DMS114 treated with DMSO at 0.1 percent for 48 hours (cell line): ENCODE measurements at regions not wholly inside any gene's neighbourhood (a gene's known extent, or its start where the extent isn't known, plus 50 kb on each side); places are given as distances from the start of the nearest gene placed in this dataset.

Source experiments
- DNase-seq: peaks from one replicate; lab custom pipeline; 2025; ENCODE audit not compliant: unreplicated experiment; lab: John Stamatoyannopoulos, UW

DNA sequence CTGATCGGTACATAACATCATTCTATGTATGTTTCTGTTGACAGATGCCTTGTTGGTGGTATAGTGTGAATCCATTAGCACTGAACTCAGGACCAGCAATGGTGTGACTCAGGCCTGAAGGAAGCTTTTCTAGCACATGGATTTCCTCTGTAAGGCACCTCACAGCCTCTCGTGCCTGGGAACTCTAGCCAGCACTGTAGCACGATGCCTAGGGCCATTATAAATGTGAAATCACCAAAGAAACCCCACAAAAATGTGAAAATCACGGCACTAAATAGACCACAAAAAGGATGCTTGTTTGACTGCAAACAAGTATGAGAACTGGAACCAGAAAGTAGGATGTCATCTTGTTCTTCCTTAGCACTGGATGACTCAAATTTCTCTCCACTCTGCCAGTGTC, 63.7 kb upstream of the NKX2-2 start:
- no peak for DNase-seq

DNA sequence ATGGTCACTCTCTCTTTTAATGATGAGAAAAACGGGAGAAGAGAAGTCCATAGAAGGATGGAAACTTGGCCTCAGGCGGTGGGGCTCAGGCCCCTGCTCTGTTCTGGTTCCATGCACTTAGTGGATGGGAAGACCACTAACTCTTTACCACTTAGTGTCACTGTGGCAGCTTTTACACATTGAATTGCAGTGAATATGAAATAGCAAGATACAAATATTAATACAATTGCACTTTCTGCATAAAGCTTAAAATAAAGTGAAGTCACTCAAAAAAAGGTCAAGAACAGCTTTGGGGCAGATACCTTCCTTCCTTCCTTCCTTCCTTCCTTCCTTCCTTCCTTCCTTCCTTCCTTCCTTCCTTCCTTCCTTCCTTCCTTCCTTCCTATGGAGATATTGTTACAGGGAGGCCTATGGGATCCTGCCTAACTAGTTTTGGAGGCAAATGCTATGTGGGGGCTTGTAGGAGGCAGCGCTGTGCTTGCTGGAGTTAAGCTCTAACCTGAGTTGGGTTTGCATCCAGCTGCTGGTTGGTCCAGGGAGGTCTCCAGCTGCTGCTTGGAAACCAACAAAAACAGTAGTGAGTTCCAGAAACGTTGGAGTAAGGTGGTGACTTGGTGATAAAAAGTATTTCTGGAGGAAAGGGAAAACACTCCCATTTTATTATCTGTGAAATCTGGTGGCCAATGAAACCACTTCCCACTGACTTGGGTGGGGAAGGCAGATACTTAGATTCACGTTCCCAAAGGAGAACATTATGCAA, 62.3 kb upstream of the NKX2-2 start:
- no peak for DNase-seq

DNA sequence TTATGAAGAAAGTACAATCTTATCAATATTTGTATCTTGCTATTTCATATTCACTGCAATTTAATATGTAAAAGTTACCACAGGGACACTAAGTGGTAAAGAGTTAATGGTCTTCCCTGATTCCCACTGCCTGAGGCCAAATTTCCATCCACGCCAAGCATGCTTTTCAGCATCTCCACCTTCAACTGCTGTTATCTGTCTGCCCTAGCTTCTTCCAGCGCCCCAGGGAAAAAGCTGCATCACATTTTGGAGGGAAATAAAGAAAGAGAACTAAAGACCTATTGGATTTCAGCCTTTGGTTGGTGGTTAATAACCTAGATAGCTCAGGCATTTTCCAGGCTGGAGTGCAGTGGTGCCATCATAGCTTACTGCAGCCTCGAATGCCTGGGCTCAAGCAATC, 61.3 kb upstream of the NKX2-2 start:
- DNase-seq, result no peak

DNA sequence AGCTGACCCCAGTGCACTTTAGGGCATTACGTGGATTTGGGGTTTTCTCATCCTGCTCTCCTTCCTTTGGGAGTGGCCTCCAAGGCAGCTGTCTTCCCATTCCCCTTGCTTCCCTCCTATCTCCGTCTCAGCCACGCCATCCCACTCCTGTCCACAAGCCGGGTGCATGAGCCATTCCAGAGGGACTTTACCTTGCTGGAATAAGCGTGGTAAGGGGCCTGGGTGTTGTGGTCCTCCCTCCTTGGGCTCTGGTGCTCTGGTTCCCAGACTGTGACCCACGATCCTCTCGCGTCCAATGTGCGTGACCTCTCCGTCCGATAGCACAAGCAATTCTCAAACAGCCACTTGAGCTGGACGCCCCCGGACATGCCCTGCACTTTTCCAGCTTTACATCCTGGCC, 60.6 kb upstream of the NKX2-2 start:
- no peak for DNase-seq

DNA sequence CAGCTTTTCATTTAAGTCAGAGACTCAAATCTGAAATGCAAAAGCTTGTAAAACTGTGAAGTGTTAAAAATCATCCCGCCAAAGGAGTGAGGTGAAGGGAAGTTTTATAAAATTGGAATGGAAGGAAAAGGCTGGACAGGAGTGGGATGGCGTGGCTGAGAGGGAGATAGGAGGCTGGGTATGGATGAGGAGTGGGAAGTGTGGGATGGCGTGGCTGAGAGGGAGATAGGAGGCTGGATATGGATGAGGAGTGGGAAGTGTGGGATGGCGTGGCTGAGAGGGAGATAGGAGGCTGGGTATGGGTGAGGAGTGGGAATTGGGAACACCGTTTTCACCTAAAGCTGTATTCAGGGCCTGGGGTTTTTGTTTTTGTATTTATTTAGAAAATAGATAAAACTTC, 59.4 kb upstream of the NKX2-2 start:
- DNase-seq, result no peak

DNA sequence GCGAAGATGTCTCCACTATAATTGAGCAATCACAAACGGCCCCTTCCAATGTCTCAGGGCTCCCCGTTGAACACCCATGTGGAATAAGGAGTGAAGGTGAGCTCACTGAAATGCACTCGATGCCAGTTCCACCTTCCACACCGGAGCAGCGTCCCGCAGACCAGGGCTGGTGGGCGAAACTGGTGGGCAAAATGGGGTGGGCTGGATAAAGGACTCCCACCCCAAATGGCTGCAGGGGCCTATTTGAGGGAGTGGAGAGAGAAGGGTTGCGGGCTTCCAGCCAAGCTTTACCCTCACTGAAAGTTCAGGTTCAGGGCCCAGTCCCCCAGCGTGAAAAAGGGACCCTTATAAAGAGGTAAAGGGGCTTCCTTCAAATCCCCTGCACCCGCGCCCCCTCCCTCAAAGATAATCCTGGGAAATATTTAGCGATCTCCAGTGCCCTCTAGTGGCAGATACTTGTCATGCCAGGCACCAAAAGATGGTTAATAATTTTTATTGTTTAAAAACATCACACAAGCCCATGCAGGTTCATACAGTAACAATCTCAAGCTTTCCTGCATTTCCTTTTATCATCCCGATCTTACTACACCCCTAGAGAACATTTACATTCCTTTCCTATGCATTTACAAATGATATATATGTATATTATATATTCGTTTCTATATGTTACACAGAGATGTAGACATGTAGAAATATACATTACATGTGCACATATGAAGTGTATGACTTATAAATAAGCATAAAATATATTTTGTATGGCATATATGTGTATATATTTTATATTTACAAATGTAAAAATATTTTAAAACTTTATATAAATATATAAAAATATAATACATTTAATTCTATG, 58.2 kb upstream of the NKX2-2 start:
- DNase-seq, result peak; percentile 9

DNA sequence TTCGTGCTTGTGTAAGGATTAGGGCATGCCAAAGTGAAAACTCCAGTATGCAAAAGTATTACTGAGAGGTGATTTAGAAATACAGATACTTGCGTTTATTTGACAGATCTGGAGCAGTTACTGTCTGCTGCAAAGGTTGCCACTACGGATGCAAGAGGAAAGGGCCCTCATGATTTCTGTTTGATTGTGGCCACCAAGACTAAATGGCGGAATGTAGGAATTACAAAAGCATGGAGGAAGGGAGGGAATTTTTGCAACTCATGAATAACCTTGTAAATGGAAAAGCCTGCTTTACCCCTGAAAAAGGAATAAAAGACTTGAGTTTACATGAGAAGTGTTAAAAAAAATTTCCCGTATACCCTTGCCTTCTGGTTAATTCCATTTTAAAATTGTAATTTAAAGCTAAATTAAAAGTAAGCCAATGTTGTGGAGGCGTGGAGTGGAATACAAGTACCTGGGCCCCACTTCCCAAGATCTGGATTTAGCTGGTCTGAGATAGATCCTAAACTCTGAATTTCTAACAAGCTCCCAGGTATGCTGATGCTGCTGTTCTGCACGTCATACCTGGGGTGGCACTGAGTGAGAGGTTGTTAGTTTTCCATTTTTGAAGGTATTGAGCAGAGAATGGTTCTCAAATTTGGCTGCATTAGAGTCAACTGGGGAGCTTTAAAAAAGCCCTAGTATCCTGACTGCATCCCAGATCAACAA, 56.6 kb upstream of the NKX2-2 start:
- no peak for DNase-seq

DNA sequence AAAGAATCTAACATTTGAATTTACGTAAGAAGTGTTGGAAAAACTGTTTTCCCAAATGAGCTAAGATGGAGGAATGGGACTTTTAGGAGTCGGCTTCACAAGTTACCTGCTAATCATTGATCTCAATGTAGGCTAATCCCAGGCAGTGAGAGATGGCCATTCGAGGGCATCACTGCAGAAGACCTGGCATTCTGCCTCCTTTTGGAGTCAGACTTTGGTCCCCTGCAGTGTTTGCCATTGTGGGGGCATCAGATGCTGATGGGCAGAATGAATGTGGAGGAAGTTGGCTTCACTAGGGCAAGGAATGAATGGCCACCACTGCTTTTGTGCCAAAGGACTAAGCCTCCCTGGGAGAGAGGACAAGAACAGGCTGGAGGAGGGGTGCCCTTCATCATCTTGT, 55.7 kb upstream of the NKX2-2 start:
- no peak for DNase-seq

DNA sequence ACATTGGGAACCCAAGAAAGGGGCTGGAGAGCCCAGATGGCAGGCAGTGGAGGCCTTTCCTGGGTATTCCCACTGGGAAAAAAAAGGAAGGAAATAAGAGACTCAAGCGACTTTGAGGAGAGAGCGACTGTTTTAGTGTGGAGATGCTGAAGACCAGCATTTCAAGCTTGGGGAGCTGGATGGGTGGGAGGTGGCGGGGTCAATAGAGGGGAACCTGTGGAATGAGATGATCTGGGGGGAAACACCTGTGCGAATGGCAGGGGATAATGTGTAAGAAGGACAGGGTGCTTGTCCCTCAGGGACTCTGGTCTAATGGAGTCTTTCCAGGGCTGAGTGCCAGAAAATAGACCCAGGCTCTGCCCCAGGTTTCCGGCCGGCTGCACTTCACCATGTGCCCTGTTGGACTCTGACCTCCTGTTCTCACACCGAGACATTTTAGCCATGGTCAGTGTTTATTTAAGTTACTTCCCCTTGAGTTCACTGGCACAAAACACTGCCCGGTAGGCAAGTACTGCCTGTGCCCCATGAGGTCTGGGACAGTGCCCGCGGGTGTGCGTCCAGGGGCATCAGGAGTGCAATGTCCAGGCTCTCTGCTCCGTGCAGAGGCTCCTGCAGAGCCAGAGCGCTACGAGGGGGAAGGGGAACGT, 50.4 kb upstream of the NKX2-2 start:
- DNase-seq, result no peak
